ENCODE measurements at regions not wholly inside any gene's neighbourhood (a gene's known extent, or its start where the extent isn't known, plus 50 kb on each side); places are given as distances from the start of the nearest gene placed in this dataset.
"Not testable (repeated sequence)": the region's sequence is repeated elsewhere in the genome, so short reads cannot be mapped to it uniquely, and the experiment has no call there.

GRCh38 chr14:49114161-49114893 lies 471.9 kb downstream of the RPS29 start:
- DNase-seq (ENCODE audit: low read depth in 2 of 2), result no peak

GRCh38 chr14:49106741-49107667 lies 479.2 kb downstream of the RPS29 start:
- DNase-seq (ENCODE audit: low read depth in 2 of 2), result no peak

GRCh38 chr14:49105956-49106355 lies 480.2 kb downstream of the RPS29 start:
- no peak for DNase-seq (ENCODE audit: low read depth in 2 of 2)

GRCh38 chr14:49105512-49105911 lies 480.7 kb downstream of the RPS29 start:
- no peak for DNase-seq (ENCODE audit: low read depth in 2 of 2)

- DNase-seq (ENCODE audit: low read depth in 2 of 2), result no peak
These were observed 493.8 kb downstream of the RPS29 start for GRCh38 chr14:49092345-49092744.

- no peak for DNase-seq (ENCODE audit: low read depth in 2 of 2)
These were observed 497.1 kb downstream of the RPS29 start for GRCh38 chr14:49089107-49089506.

GRCh38 chr14:49073292-49073691 lies 512.9 kb downstream of the RPS29 start:
- not testable (repeated sequence) for DNase-seq (ENCODE audit: low read depth in 2 of 2)

- DNase-seq (ENCODE audit: low read depth in 2 of 2), result no peak
These were observed 527.7 kb downstream of the RPS29 start for GRCh38 chr14:49058511-49058910.

- DNase-seq (ENCODE audit: low read depth in 2 of 2), result no peak
These were observed 528.2 kb downstream of the RPS29 start for GRCh38 chr14:49057838-49058510.

- DNase-seq (ENCODE audit: low read depth in 2 of 2), result no peak
These were observed 530.2 kb downstream of the RPS29 start for GRCh38 chr14:49056021-49056420.

- no peak for DNase-seq (ENCODE audit: low read depth in 2 of 2)
These were observed 533.7 kb downstream of the RPS29 start for GRCh38 chr14:49052521-49052920.

- no peak for DNase-seq (ENCODE audit: low read depth in 2 of 2)
These were observed 534.7 kb downstream of the RPS29 start for GRCh38 chr14:49051328-49052060.

- DNase-seq (ENCODE audit: low read depth in 2 of 2), result no peak
These were observed 535.4 kb downstream of the RPS29 start for GRCh38 chr14:49050822-49051221.

GRCh38 chr14:49049711-49050110 lies 536.5 kb downstream of the RPS29 start:
- DNase-seq (ENCODE audit: low read depth in 2 of 2), result no peak

GRCh38 chr14:49044981-49045380 lies 541.2 kb downstream of the RPS29 start:
- no peak for DNase-seq (ENCODE audit: low read depth in 2 of 2)

GRCh38 chr14:49036984-49037516 lies 549.1 kb downstream of the RPS29 start:
- DNase-seq (ENCODE audit: low read depth in 2 of 2), result no peak

- DNase-seq (ENCODE audit: low read depth in 2 of 2), result no peak
These were observed 549.9 kb downstream of the RPS29 start for GRCh38 chr14:49036266-49036665.

GRCh38 chr14:49033131-49033530 lies 553.0 kb downstream of the RPS29 start:
- DNase-seq (ENCODE audit: low read depth in 2 of 2), result no peak

- not testable (repeated sequence) for DNase-seq (ENCODE audit: low read depth in 2 of 2)
These were observed 554.5 kb downstream of the RPS29 start for GRCh38 chr14:49031710-49032109.

GRCh38 chr14:49019467-49020115 lies 566.6 kb downstream of the RPS29 start:
- no peak for DNase-seq (ENCODE audit: low read depth in 2 of 2)

- no peak for DNase-seq (ENCODE audit: low read depth in 2 of 2)
These were observed 568.7 kb downstream of the RPS29 start for GRCh38 chr14:49017447-49017846.

Measured in stimulated activated CD8-positive, alpha-beta memory T cell treated with anti-CD3 and anti-CD28 coated beads, Interleukin-2, amount 100 ng/mL, for 48 hours (primary cell).